Endothelial cell of umbilical vein (primary cell): ENCODE measurements at regions not wholly inside any gene's neighbourhood (a gene's known extent, or its start where the extent isn't known, plus 50 kb on each side); places are given as distances from the start of the nearest gene placed in this dataset.

Source experiments
- EZH2 ChIP-seq: IDR thresholded peaks from 2 replicates; pipeline ENCODE4 v1.6.1; 2012; ENCODE audit warnings: borderline replicate concordance, low read depth, mild to moderate bottlenecking, moderate library complexity, low read length, inconsistent platforms; ENCODE audit not compliant: severe bottlenecking
- GATA2 ChIP-seq: IDR thresholded peaks from 2 replicates; pipeline ENCODE4 v1.7.0; 2011; ENCODE audit warnings: low read depth, mild to moderate bottlenecking, moderate library complexity, mixed read lengths, low read length; ENCODE audit not compliant: insufficient read length, insufficient read depth
- MYC ChIP-seq: IDR thresholded peaks from one replicate; pipeline ENCODE4 v1.6.1; 2011; ENCODE audit warnings: mild to moderate bottlenecking, low read depth, low read length
- POLR2A ChIP-seq: IDR thresholded peaks from 2 replicates; pipeline ENCODE4 v1.6.1; 2012; ENCODE audit warnings: low read depth, mild to moderate bottlenecking, control low read depth, low read length
- POLR2AphosphoS5 ChIP-seq: IDR thresholded peaks from 2 replicates; pipeline ENCODE4 v1.6.1; 2012; ENCODE audit warnings: low read depth, mild to moderate bottlenecking, control low read depth, low read length, moderate library complexity; ENCODE audit not compliant: insufficient read depth
- TF ChIP-seq, protein P1 (sequence below), 2 donors: IDR thresholded peaks; 1 replicate in 1 of 2; 2 replicates in 1 of 2; pipeline ENCODE4 v1.5.1; 2011; ENCODE audit warnings: low read length in 2 of 2, mild to moderate bottlenecking in 2 of 2, moderate library complexity in 2 of 2, control low read depth in 1 of 2, inconsistent platforms in 1 of 2, low read depth in 1 of 2; ENCODE audit not compliant: insufficient read depth in 1 of 2; ENCODE audit errors: extremely low read depth in 1 of 2
- TF ChIP-seq, protein P2 (sequence below): IDR thresholded peaks from 2 replicates; pipeline ENCODE4 v1.6.1; 2011; ENCODE audit not compliant: insufficient read depth, insufficient read length

GRCh38 chr18:55849391-55849790, 261.4 kb upstream of the TCF4 start:
- TF ChIP-seq, protein P1, sequence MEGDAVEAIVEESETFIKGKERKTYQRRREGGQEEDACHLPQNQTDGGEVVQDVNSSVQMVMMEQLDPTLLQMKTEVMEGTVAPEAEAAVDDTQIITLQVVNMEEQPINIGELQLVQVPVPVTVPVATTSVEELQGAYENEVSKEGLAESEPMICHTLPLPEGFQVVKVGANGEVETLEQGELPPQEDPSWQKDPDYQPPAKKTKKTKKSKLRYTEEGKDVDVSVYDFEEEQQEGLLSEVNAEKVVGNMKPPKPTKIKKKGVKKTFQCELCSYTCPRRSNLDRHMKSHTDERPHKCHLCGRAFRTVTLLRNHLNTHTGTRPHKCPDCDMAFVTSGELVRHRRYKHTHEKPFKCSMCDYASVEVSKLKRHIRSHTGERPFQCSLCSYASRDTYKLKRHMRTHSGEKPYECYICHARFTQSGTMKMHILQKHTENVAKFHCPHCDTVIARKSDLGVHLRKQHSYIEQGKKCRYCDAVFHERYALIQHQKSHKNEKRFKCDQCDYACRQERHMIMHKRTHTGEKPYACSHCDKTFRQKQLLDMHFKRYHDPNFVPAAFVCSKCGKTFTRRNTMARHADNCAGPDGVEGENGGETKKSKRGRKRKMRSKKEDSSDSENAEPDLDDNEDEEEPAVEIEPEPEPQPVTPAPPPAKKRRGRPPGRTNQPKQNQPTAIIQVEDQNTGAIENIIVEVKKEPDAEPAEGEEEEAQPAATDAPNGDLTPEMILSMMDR (IDR thresholded peaks at IDR 0.05; ENCODE audit: extremely low read depth in 1 of 2, insufficient read depth in 1 of 2, low read depth in 1 of 2, low read length in 2 of 2) = no peak
- TF ChIP-seq EZH2 (no peak), POLR2AphosphoS5 (no peak), POLR2A (no peak), GATA2 (no peak), MYC (no peak)
- TF ChIP-seq, protein P2, sequence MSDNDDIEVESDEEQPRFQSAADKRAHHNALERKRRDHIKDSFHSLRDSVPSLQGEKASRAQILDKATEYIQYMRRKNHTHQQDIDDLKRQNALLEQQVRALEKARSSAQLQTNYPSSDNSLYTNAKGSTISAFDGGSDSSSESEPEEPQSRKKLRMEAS = no peak
